DOHH2 (cell line): ENCODE measurements at regions not wholly inside any gene's neighbourhood (a gene's known extent, or its start where the extent isn't known, plus 50 kb on each side); places are given as distances from the start of the nearest gene placed in this dataset.

ENCODE experiments used
- H3F3A ChIP-seq: fragments of 200-600 bp; sonication (generic), shearing (Covaris generic); 2 replicates; pipeline ENCODE4 v1.6.0; 2016; ENCODE audit warnings: antibody characterized with exemption, mild to moderate bottlenecking; ENCODE audit not compliant: control insufficient read depth, insufficient read depth
- H3K27ac ChIP-seq: fragments of 200-600 bp; sonication (generic); 2 replicates; pipeline ENCODE4 v1.5.1; 2014; ENCODE audit warnings: low read depth, mild to moderate bottlenecking, low read length, moderate library complexity
- H3K27me3 ChIP-seq: fragments of 200-600 bp; sonication (generic); 2 replicates; pipeline ENCODE4 v1.6.1; 2014; ENCODE audit warnings: mild to moderate bottlenecking, low read length, mixed read lengths; ENCODE audit not compliant: control insufficient read depth
- H3K36me3 ChIP-seq: fragments of 200-600 bp; sonication (generic); 2 replicates; pipeline ENCODE4 v1.6.1; 2014; ENCODE audit warnings: mild to moderate bottlenecking, low read length, moderate library complexity, mixed read lengths; ENCODE audit not compliant: control insufficient read depth
- H3K4me1 ChIP-seq: fragments of 200-600 bp; sonication (generic); 2 replicates; pipeline ENCODE4 v1.6.1; 2014; ENCODE audit warnings: mild to moderate bottlenecking, low read length, mixed read lengths; ENCODE audit not compliant: control insufficient read depth
- H3K4me2 ChIP-seq: fragments of 200-600 bp; sonication (generic); 2 replicates; pipeline ENCODE4 v1.6.0; 2014; ENCODE audit warnings: mild to moderate bottlenecking, low read length, moderate library complexity
- H3K4me3 ChIP-seq: fragments of 200-600 bp; sonication (generic); 2 replicates; pipeline ENCODE4 v1.5.1; 2014; ENCODE audit warnings: mild to moderate bottlenecking, low read length, mixed read lengths
- H3K79me2 ChIP-seq: fragments of 200-600 bp; sonication (generic); 2 replicates; pipeline ENCODE4 v1.6.1; 2014; ENCODE audit warnings: mild to moderate bottlenecking, low read length, mixed read lengths; ENCODE audit not compliant: control insufficient read depth
- H3K9me2 ChIP-seq: fragments of 200-600 bp; sonication (generic); replicated peaks from 2 replicates; pipeline ENCODE4 v1.6.1; 2014; ENCODE audit warnings: mild to moderate bottlenecking, low read length, mixed read lengths; ENCODE audit not compliant: control insufficient read depth
- H3K9me3 ChIP-seq: fragments of 200-600 bp; sonication (generic); 2 replicates; pipeline ENCODE4 v1.6.1; 2014; ENCODE audit warnings: antibody characterized with exemption, low read length, mixed read lengths; ENCODE audit not compliant: control insufficient read depth, insufficient read depth
- H4K20me1 ChIP-seq: fragments of 200-600 bp; sonication (generic); 2 replicates; pipeline ENCODE4 v1.6.0; 2014; ENCODE audit warnings: low read depth, mild to moderate bottlenecking, antibody characterized with exemption, low read length, moderate library complexity; ENCODE audit not compliant: control insufficient read depth, insufficient read depth
- EZH2phosphoT487 ChIP-seq: fragments of 200-600 bp; sonication (generic); IDR thresholded peaks from 2 replicates; pipeline ENCODE4 v1.6.1; 2017; ENCODE audit warnings: borderline replicate concordance, mild to moderate bottlenecking, antibody characterized with exemption, low read length, moderate library complexity, mixed read lengths
- TF ChIP-seq, protein P1 (sequence below): fragments of 200-600 bp; sonication (generic); IDR thresholded peaks from one replicate; pipeline ENCODE4 v1.5.1; 2014; ENCODE audit warnings: antibody characterized with exemption, mild to moderate bottlenecking, low read depth, low read length; ENCODE audit not compliant: poor library complexity, severe bottlenecking

- Histone ChIP-seq H3K27ac (no peak overlapping the region), H3K4me2 (no peak overlapping the region), H3K9me2 (no peaks in the 10 kb centered on the region), H3K9me3 (no peaks in the 10 kb centered on the region), H3K36me3 (no peaks in the 10 kb centered on the region), H3K27me3 (peaks cover 11% of the 10 kb centered on the region; the same call in 1 of the 2 replicates), H3K79me2 (no peaks in the 10 kb centered on the region), H3F3A (no peaks in the 10 kb centered on the region), H4K20me1 (no peaks in the 10 kb centered on the region), H3K4me3 (no peak overlapping the region), H3K4me1 (no peaks in the 10 kb centered on the region)
- TF ChIP-seq, protein P1, sequence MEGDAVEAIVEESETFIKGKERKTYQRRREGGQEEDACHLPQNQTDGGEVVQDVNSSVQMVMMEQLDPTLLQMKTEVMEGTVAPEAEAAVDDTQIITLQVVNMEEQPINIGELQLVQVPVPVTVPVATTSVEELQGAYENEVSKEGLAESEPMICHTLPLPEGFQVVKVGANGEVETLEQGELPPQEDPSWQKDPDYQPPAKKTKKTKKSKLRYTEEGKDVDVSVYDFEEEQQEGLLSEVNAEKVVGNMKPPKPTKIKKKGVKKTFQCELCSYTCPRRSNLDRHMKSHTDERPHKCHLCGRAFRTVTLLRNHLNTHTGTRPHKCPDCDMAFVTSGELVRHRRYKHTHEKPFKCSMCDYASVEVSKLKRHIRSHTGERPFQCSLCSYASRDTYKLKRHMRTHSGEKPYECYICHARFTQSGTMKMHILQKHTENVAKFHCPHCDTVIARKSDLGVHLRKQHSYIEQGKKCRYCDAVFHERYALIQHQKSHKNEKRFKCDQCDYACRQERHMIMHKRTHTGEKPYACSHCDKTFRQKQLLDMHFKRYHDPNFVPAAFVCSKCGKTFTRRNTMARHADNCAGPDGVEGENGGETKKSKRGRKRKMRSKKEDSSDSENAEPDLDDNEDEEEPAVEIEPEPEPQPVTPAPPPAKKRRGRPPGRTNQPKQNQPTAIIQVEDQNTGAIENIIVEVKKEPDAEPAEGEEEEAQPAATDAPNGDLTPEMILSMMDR: no peak
- TF ChIP-seq EZH2phosphoT487: no peak
Measured at GRCh38 chr7:24517166-24517565, 56.1 kb upstream of the PALS2 start.

DNA sequence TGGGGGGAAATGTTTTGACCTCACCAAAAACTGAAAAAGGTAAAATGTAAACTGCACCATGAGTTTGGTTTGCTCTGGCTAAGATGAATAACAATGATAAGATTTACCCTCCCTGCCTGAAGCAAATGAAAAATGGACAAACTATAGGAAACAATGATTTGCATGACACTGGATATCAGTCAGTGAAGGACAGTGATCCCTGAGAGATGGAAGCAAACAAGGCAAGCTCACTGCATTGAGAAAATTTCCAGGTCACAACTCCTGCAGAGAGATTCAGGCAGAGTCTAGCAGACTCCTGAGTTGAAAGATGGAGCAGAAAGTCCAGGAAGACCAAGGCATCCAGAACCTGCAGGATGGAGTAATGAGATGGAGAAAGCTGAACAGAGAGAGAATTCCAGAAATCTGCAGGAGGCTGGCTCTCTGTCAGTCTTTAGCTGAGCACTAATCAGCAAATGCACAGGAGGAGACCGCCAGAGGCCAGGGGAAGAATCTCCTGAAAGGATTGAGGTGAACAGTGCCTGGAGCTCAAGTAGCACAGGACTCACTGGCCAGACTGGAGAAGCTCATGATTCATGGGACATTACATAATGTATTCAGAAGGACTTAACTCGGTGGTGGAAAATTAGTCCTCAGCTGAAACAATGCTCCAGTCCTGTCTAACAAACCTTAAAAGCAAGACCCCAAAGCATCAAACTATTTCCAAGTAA is 51.2 kb upstream of the PALS2 start:
- no peak overlapping the region for H3K4me2 ChIP-seq
- H3K27ac ChIP-seq: no peak overlapping the region
- H3K27me3 ChIP-seq: peaks cover 12% of the 10 kb centered on the region; the same call in 1 of the 2 replicates
- H3K4me3 ChIP-seq: no peak overlapping the region
- H3K79me2 ChIP-seq: no peaks in the 10 kb centered on the region
- no peaks in the 10 kb centered on the region for H3K9me2 ChIP-seq
- H3K4me1 ChIP-seq: no peaks in the 10 kb centered on the region
- no peak for TF ChIP-seq EZH2phosphoT487
- TF ChIP-seq, protein P1: no peak
- H3F3A ChIP-seq: no peaks in the 10 kb centered on the region
- H4K20me1 ChIP-seq: no peaks in the 10 kb centered on the region
- no peaks in the 10 kb centered on the region for H3K36me3 ChIP-seq
- no peaks in the 10 kb centered on the region for H3K9me3 ChIP-seq
